PC-3 (cell line): ENCODE measurements at regions not wholly inside any gene's neighbourhood (a gene's known extent, or its start where the extent isn't known, plus 50 kb on each side); places are given as distances from the start of the nearest gene placed in this dataset.

ENCODE experiments used
- ATAC-seq: fragments of 200-7000 bp; cut with Tn5 transposase; 2 replicates; pipeline ENCODE4 v1.9.1; 2020; ENCODE audit warnings: mild to moderate bottlenecking, moderate library complexity
- BruUV-seq: library from RNA; stranded (reverse); fragments of 400-500 nt; replicated peaks from 2 replicates; lab custom pipeline; 2021; lab: Mats Ljungman, UMichigan
- CTCF ChIA-PET: fragments of 300-600 bp; sonication (Branson Sonifier 250); formaldehyde crosslinking; loops from one replicate; lab custom pipeline; 2022; ENCODE audit warnings: antibody characterized with exemption; lab: Charles Lee
- POLR2A ChIA-PET: fragments of 300-600 bp; sonication (Branson Sonifier 250); formaldehyde crosslinking; loops from one replicate; lab custom pipeline; 2022; ENCODE audit warnings: antibody characterized with exemption; ENCODE audit not compliant: unreplicated experiment; lab: Charles Lee
- DNase-seq: peaks from one replicate; pipeline ENCODE4 v3.0.0-alpha.2; 2015
- H2AFZ ChIP-seq: fragments of 300-600 bp; sonication (generic); 2 replicates; pipeline ENCODE4 v1.6.0; 2016; ENCODE audit warnings: antibody characterized with exemption, low read length
- H3F3A ChIP-seq: fragments of 300-600 bp; sonication (generic); one replicate; pipeline ENCODE4 v1.6.0; 2017; ENCODE audit warnings: antibody characterized with exemption, low read length, control low read depth, mild to moderate bottlenecking; ENCODE audit not compliant: unreplicated experiment
- H3K27ac ChIP-seq: fragments of 300-600 bp; sonication (generic); 2 replicates; pipeline ENCODE4 v1.5.1; 2016; ENCODE audit warnings: mild to moderate bottlenecking, low read length
- H3K27me3 ChIP-seq: fragments of 300-600 bp; sonication (generic); 2 replicates; pipeline ENCODE4 v1.6.1; 2016; ENCODE audit warnings: low read length, mixed read lengths
- H3K36me3 ChIP-seq: fragments of 300-600 bp; sonication (generic); 2 replicates; pipeline ENCODE4 v1.6.1; 2016; ENCODE audit warnings: low read depth, mixed run types, low read length, mixed read lengths
- H3K4me1 ChIP-seq: fragments of 300-600 bp; sonication (generic); 2 replicates; pipeline ENCODE4 v1.5.1; 2016; ENCODE audit warnings: low read length; ENCODE audit not compliant: insufficient read depth
- H3K4me2 ChIP-seq: fragments of 300-600 bp; sonication (generic); 2 replicates; pipeline ENCODE4 v1.6.0; 2016; ENCODE audit warnings: low read length
- H3K4me3 ChIP-seq: fragments of 300-600 bp; sonication (generic); 2 replicates; pipeline ENCODE4 v1.5.1; 2016; ENCODE audit warnings: mild to moderate bottlenecking, low read length, mixed read lengths
- H3K79me2 ChIP-seq: fragments of 300-600 bp; sonication (generic); 2 replicates; pipeline ENCODE4 v1.6.1; 2017; ENCODE audit warnings: low read length, mixed read lengths
- H3K9ac ChIP-seq: fragments of 300-600 bp; sonication (generic); 2 replicates; pipeline ENCODE4 v1.6.0; 2016; ENCODE audit warnings: mild to moderate bottlenecking, low read length
- H3K9me2 ChIP-seq: fragments of 300-600 bp; sonication (generic); replicated peaks from 2 replicates; pipeline ENCODE4 v1.6.1; 2016; ENCODE audit warnings: mixed run types, low read length, mixed read lengths
- H3K9me3 ChIP-seq: fragments of 300-600 bp; sonication (generic); 2 replicates; pipeline ENCODE4 v1.6.1; 2016; ENCODE audit warnings: low read length, mixed read lengths
- H4K20me1 ChIP-seq: fragments of 300-600 bp; sonication (generic); 2 replicates; pipeline ENCODE4 v1.6.1; 2016; ENCODE audit warnings: low read length, mixed read lengths
- EZH2 ChIP-seq: fragments of 300-600 bp; sonication (generic); IDR thresholded peaks from one replicate; pipeline ENCODE4 v1.6.1; 2017; ENCODE audit warnings: antibody characterized with exemption, mild to moderate bottlenecking, low read length; ENCODE audit not compliant: unreplicated experiment
- EZH2phosphoT487 ChIP-seq: fragments of 300-600 bp; sonication (generic); IDR thresholded peaks from 2 replicates; pipeline ENCODE4 v1.6.1; 2018; ENCODE audit warnings: mild to moderate bottlenecking, antibody characterized with exemption, low read length, borderline replicate concordance
- intact Hi-C: fragments of 100-400 bp; cut with micrococcal nuclease; formaldehyde crosslinking; loops from 2 replicates; pipeline ENCODE4 v1.9.0; 2023
- TF ChIP-seq, protein P1 (sequence below): fragments of 300-600 bp; sonication (generic); conservative IDR thresholded peaks from 2 replicates; pipeline ENCODE4 v1.5.1; 2017; ENCODE audit warnings: antibody characterized with exemption, low read depth, mild to moderate bottlenecking, low read length

DNA sequence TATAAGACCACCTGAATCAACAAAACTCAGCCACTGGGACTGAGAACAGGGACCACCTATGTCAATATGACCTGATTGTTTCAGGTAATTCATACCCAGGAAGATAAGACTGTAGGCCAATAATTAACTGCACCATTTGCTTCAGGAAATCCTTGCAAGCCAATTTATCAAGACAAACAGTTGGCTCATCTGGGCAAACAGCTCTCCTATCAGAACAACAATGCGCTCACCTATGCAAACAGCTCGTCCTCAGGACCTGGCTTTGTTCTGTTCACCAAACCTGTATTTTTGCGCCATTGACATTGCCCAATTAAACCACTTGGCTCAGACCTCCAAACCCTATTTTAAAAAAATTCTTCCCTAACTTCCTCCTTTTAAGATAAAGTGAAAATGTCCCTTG is 92.3 kb upstream of the MARCHF11 start:
- H3K4me3 ChIP-seq = no peak overlapping the region
- intact Hi-C loops = no loop called here
- H3F3A ChIP-seq = no peaks in the 10 kb centered on the region
- no peaks in the 10 kb centered on the region for H4K20me1 ChIP-seq
- H3K36me3 ChIP-seq = no peaks in the 10 kb centered on the region
- no peak overlapping the region for H3K4me2 ChIP-seq
- no peaks in the 10 kb centered on the region for H3K79me2 ChIP-seq
- ATAC-seq (no peak), DNase-seq (no peak)
- H3K9me3 ChIP-seq = no peaks in the 10 kb centered on the region
- CTCF ChIA-PET = no interaction called here
- no TSS peak for BruUV-seq
- no peak overlapping the region for H3K27ac ChIP-seq
- no peak overlapping the region for H3K9ac ChIP-seq
- H2AFZ ChIP-seq = no peak overlapping the region
- POLR2A ChIA-PET = no interaction called here
- H3K27me3 ChIP-seq = no peaks in the 10 kb centered on the region
- H3K4me1 ChIP-seq = no peaks in the 10 kb centered on the region
- no peaks in the 10 kb centered on the region for H3K9me2 ChIP-seq
- no peak for TF ChIP-seq EZH2phosphoT487
- TF ChIP-seq, protein P1, sequence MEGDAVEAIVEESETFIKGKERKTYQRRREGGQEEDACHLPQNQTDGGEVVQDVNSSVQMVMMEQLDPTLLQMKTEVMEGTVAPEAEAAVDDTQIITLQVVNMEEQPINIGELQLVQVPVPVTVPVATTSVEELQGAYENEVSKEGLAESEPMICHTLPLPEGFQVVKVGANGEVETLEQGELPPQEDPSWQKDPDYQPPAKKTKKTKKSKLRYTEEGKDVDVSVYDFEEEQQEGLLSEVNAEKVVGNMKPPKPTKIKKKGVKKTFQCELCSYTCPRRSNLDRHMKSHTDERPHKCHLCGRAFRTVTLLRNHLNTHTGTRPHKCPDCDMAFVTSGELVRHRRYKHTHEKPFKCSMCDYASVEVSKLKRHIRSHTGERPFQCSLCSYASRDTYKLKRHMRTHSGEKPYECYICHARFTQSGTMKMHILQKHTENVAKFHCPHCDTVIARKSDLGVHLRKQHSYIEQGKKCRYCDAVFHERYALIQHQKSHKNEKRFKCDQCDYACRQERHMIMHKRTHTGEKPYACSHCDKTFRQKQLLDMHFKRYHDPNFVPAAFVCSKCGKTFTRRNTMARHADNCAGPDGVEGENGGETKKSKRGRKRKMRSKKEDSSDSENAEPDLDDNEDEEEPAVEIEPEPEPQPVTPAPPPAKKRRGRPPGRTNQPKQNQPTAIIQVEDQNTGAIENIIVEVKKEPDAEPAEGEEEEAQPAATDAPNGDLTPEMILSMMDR = no peak
- no peak for TF ChIP-seq EZH2

DNA sequence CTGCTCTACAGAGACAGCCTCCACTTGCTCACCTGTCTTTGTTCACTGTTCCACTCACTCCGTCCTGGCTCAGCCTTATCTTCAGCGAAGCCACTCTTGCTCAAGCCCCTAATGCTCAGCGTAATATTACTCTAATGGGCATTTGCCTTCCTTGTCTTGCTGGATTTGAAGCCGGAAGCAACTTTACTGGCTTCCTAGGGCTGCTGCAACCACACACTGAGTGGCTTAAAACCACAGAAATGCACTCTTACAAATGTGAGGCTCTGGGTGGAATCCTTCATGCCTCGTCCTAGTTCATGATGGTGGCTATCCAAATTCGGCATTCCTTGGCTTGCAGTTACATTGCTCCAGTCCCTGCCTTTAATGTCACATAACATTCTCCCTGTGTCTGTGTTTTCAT is 85.5 kb upstream of the MARCHF11 start:
- no peaks in the 10 kb centered on the region for H3K79me2 ChIP-seq
- no peak overlapping the region for H3K27ac ChIP-seq
- TF ChIP-seq EZH2 (no peak), EZH2phosphoT487 (no peak)
- TF ChIP-seq, protein P1 = no peak
- DNase-seq (no peak), ATAC-seq (no peak)
- CTCF ChIA-PET = no interaction called here
- no peaks in the 10 kb centered on the region for H4K20me1 ChIP-seq
- H3K9me3 ChIP-seq = 0 out of 2 replicates have a peak, but pooled peaks cover 6% of the 10 kb centered on the region
- no peaks in the 10 kb centered on the region for H3K9me2 ChIP-seq
- H3F3A ChIP-seq = no peaks in the 10 kb centered on the region
- POLR2A ChIA-PET = no interaction called here
- no peak overlapping the region for H3K4me3 ChIP-seq
- no peaks in the 10 kb centered on the region for H3K4me1 ChIP-seq
- H3K27me3 ChIP-seq = no peaks in the 10 kb centered on the region
- BruUV-seq = no TSS peak
- no peaks in the 10 kb centered on the region for H3K36me3 ChIP-seq
- no peak overlapping the region for H3K9ac ChIP-seq
- no peak overlapping the region for H3K4me2 ChIP-seq
- H2AFZ ChIP-seq = no peak overlapping the region
- intact Hi-C loops = no loop called here

DNA sequence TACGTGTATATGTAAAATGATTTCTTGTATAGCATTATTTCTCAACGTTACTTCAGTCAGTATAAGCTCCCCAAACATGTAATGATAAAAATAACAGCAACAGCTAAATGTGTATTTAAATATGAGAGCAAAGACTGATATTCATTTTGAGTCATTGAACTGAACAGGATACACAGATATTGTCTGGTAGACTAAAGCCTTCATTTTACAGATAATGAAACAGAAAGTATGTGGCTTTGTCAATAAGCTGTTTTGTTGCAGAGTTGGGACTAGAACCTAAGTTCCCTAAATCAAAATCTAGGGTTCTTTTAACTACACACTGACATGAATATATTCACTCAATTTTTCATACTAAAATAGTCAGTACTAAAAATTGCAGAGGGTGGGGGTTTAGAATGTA is 80.4 kb upstream of the MARCHF11 start:
- H3K27me3 ChIP-seq = no peaks in the 10 kb centered on the region
- no peaks in the 10 kb centered on the region for H3K9me2 ChIP-seq
- no peak overlapping the region for H3K27ac ChIP-seq
- H3K9ac ChIP-seq = no peak overlapping the region
- H4K20me1 ChIP-seq = no peaks in the 10 kb centered on the region
- DNase-seq (no peak), ATAC-seq (no peak)
- BruUV-seq = no TSS peak
- H3K79me2 ChIP-seq = no peaks in the 10 kb centered on the region
- ChIA-PET POLR2A (no interaction called here), CTCF (no interaction called here)
- H3K4me1 ChIP-seq = no peaks in the 10 kb centered on the region
- H2AFZ ChIP-seq = no peak overlapping the region
- no peak for TF ChIP-seq EZH2
- TF ChIP-seq, protein P1 = no peak
- no peak for TF ChIP-seq EZH2phosphoT487
- H3K36me3 ChIP-seq = no peaks in the 10 kb centered on the region
- no peak overlapping the region for H3K4me2 ChIP-seq
- H3F3A ChIP-seq = no peaks in the 10 kb centered on the region
- intact Hi-C loops = no loop called here
- no peak overlapping the region for H3K4me3 ChIP-seq
- H3K9me3 ChIP-seq = 0 out of 2 replicates have a peak, but pooled peaks cover 9% of the 10 kb centered on the region
